GM18907 (cell line): ENCODE measurements at regions not wholly inside any gene's neighbourhood (a gene's known extent, or its start where the extent isn't known, plus 50 kb on each side); places are given as distances from the start of the nearest gene placed in this dataset.

ENCODE experiments used
- ATAC-seq: cut with Tn5 transposase; IDR thresholded peaks from one replicate; pipeline ENCODE4 v1.9.1; 2021; ENCODE audit warnings: mild to moderate bottlenecking, moderate library complexity; ENCODE audit not compliant: unreplicated experiment

DNA sequence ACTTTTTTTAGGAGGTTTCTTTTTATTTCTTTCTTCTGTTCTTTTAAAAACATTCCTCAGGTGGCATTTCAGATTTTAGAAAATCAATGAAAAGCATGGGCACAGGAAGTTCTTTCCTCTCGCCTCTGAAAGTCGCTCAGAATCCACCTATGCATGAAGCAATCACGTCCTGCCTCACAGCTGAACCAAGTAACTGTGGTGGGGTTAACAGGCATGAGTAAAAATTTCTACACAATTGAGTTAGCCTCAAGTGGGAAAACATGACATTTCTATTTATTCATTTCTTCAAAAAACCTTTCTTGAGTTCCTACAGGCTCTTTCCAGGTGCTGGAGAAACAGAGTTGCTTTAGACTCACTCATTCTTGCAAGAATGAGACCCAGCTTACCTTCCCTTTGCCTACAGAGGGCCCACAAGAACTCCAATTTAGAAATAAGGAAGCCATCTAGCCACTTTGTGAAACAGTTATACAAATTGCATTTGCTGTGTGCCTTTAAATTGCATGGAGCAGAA, 508.9 kb upstream of the PKN2 start:
- ATAC-seq, result no peak

DNA sequence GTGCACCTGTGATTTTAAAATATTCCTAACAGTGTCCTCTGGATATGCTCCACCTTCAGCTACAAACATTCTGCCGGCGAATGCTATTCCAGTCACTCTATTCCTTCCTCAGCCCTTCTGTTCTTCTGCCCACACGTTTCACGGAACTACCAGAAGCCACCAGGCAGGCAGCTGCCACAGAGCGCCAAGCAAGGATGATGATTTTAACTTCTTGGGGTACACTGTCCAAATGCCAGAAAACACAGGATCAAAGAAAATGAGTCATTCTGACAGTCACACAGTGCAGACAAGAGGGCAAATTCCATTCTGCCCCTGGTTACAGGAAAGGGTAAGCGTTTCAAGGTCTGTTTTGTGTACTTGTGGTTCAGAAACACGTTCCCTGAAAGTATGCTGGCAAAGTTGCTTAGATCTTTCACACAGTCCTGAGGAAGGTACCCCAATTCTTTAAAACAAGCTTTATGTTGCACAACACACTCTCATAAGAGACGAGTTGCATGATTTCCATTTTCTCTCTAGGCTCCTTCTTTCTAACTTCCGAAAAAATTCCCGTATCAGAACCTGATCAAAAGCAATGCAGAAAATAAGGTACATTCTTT, 508.3 kb upstream of the PKN2 start:
- ATAC-seq, result no peak

DNA sequence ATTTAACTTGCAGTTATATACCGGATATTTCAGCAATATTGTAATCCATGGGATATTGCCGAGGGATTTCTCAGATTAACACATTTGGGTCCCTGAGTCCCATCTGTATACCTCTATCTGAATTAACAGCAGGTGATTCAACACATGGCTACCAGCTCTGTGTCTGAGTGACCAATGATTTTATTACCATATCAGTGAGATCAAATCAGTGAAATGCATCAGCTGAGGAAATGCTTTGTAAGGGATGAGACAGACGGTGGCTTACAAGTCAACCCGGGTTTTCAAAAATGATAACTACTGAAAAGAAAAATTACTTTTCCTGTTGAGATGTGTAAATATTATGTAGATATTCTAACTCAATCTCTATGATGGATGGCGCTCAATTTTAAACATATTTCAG, 504.1 kb upstream of the PKN2 start:
- ATAC-seq, result no peak

DNA sequence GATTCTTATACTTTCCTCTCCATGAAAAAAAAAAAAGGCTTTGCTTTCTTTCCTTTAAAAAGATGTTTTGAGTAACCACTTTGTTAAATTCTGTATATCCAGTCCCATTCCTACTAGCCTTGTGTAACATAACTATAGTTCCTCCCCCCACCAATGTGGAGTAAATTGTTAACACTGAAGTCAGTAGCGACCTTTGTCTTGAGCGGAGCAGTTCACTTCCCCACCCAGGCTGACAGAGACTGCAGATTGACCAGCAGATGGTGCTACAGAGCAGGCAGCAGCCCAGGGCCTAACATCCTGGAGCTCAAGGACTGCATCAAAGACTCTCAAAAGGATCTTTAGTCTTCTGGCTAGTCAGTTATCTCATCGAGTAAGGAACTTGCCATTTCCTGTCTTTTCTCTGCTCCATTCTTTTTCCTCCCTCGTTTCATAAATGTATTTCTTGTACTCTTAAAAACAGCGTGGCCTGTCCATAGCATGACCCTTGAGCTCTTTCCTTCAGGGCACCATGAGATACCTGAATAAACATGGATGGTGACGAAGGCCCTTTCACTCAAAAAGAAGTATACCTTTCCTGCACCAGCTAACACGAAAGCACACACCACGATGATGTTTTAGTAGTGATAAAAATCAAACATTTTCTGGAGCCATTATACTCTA, 503.5 kb upstream of the PKN2 start:
- ATAC-seq, result peak; percentile 98

DNA sequence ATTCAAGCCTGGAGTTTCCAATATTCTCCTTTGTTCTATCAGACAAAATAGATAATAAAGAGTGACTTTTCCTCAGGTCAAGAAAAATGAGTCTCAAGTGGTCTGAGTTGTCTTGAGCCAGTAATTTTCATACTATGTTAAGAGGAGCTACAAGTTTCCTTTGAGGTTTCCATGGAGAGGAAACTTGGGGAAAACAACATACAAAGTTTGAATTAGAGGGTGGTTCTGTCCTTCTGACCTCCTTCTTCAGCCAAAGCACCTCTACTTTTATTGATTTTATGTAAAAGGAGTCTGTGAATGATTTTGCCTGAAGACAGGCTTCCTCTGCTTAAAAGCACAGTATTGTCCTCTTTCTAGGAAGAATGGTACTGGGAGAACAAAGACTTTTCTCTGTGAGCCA, 497.2 kb upstream of the PKN2 start:
- no peak for ATAC-seq

DNA sequence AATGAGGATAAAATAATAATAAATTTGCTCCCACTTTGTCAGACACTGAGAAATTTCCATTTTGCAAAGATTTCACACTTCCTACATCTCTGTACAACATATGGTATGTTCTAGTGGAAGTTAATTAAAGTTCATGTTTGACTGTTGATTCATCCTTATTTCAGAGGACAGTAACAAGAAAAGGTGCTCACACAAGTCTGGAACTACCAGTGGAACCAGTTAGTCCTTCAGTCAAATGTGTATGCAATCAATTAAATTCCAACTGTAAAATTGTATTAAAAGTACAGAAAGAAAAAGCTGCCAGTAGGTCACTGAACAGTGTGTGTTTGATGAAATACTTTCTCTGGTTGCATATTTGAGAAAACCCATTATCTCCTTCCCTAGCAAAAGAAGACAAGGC, 496.0 kb upstream of the PKN2 start:
- no peak for ATAC-seq

DNA sequence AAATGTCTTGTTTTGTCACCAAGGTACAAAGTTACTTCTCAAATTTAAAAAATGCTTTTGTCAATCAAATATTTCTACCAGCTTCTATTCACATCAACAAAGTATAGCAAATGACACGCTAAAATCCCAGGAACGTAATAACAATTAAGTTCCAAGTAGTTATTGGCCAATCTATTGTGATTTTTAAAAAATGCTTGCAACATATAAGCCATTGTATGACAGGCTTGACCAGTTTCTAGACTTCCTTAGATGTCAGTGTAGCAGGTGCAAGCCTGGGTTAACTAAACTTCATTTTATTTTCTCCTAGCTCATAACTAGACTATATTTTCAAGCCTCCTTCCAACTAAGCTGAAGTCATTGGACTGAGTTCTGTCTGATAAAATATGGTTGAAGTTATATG, 494.5 kb upstream of the PKN2 start:
- ATAC-seq, result no peak

DNA sequence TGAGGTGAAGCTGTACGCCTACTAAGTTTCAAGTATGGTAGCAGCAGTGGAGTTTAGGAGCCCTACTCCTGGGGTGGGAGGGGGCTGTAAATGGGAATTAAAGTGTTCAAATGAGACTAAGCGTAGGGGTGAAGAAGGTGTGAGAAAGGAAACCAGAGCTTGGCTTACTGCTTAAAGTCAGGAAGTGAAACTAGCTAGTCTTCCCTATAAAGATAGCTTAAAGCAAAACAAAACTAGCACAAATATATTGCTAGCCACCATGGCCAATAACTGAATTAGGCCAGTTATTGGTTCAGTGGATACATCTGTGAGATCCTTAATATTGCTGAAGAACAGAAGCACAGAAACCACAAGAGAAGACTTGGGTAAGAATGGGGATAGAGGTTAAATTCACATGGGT, 492.2 kb upstream of the PKN2 start:
- peak; percentile 97 for ATAC-seq

DNA sequence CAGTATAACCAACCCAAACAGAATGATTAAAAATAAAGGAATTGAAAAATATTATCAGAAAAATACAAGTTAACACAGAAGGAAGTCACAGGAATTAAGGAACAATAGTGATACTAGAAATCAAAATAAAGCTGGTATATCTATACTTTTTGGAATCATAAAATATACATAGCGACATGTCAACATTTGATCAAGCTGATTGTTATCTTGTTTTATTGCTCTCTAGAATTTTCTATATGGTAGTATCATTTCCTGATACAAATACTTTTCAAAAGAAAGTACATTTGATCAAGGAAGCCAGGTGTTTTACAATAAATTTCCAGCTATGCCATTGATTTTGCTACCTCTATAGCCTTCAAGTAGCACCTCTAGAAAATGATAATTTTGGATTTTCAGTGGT, 489.5 kb upstream of the PKN2 start:
- no peak for ATAC-seq

DNA sequence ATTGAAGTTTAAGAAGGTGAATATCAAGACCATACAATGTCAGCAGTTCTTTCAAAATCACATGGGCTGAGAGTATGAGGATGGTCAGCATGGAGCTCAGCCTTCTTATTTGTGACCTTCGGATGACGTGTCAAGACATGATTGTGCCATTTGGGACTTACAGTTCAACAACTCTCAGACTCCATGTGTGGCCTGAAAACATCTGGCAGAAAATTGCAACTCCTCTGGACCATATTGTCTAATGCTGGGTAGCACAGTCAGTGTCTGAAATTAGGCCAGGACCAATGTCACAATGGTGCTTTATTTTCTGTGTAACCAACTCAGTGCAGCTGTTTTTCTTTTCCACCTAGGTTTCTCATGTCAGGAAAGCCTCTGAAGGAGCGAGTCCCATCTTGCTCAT, 483.5 kb upstream of the PKN2 start:
- no peak for ATAC-seq

DNA sequence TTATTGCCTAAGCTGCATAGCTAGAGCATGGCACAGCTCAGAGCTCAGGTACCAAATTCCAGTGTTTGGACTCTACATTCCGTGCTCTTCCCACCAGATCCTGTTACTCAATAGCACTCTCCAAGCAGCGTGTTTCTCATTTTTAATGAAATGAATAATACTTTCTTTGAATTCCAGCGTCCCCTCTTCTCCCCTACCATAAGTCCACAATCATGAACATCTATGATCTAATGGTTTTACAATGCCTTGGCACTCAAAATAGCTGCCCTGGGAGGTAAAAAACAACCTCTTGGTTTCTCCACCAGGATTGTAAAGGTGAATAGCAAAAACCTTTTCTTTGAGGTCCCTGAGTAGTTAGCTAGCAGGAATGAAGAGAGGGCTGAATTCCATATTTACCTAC, 480.0 kb upstream of the PKN2 start:
- ATAC-seq, result no peak

DNA sequence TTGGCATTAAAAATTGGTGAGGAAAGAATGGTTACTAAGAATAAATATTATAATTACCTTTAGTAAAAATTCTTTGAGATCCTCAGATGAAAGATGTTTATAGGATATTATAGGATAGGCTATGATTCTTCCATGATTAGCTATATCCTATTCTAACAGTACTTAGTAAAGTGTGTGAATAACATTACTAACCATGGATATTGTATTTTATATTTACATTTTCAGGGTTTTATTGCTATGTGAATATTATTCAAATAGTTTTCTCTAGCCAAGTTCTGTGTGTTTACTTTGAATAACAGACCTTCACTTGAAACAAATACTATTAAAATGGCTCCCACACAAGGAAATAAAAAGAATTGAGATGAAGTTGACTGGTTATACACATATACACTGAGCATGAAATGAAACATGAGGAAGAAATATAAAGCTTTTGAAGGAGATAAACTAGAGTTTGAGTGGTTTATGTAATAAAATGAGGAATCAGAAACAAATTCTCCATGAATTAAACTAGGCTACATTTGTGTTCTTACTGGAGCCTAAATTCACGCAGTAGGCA, 479.4 kb upstream of the PKN2 start:
- ATAC-seq, result no peak

DNA sequence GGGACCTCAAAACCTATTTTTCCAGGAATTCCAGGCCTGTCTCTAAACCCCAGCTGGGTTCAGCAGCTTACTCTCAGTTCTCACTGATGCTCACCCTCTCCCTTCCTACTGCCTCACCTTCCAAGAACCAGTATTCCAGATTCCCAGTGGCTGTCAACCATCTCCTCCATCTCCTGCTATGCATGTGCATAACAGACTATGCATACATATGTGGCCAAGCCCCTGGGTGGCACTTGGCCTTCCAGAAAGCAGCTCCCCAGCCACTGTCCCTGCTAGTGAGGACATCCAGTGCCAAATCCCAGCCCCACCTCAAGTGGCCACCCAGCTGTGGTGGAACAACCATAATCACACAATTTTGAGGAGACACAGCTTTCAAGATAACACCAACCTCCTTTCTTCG, 475.7 kb upstream of the PKN2 start:
- no peak for ATAC-seq

DNA sequence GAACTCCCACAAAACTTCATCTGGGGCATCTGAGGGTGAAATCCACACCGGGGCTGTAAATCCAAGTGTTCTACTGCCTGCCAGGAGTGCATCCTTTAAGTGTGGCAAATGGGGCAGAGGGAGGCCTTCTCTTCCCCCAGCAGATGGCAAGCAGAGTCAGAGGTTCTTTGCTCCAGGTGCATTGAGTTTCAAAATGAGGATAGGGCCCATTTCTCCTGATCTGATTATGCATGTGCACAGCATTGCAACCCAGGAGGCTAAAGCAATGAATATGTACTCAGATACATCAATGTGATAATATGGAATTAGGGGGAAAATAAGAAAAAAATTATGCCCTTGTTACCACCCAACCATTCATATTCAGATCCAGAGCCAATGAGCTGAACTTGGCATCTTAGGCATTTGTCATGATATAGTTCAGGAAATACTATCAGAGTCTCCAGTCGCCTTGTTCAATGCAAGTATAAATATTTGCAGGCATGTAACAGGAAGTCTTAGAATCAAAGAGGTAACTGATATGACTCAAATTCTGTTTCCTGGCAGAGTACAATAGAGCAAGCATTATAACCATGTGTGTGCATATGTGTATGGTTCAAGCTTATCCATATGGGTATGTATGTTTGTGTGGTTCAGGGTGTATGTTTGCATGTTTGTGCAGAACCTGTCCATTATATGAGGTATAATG, 473.8 kb upstream of the PKN2 start:
- ATAC-seq, result no peak

DNA sequence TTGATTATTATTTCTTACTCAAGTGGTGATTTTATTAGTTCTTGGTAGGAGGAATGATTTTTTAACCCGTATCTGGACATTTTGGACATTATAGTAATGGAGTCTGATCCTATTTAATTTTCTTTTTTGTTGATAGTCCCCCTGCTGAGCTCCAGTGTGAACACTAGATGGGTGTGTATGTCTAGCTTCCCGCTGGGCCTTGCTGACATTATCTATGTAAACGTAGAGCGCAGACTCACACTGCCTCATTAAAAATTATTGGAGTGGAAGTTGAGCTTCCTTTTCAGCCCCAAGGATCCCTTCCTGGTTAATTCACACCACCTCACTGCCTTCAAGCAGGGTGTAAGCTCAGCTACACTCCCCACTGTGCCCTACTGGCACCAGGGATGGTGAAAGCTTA, 467.6 kb upstream of the PKN2 start:
- no peak for ATAC-seq

DNA sequence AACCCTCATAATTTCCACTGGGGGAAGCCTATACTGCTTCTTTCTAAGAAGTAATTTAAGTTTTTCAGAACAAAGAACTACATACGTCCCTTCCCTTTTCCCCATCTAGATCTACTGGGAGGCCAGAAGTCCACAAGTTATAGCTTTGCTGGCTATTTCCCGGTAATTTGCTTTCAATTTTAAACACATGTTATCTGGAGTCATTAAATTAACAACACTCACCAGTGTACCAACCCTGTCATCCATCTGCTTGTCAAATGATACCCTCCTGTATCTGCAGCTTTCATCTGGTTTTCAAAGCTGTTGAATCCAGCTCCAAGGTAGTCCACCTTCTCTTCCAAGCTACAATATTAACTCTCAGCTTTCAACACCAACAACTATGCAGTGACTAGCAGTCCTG, 466.7 kb upstream of the PKN2 start:
- no peak for ATAC-seq

DNA sequence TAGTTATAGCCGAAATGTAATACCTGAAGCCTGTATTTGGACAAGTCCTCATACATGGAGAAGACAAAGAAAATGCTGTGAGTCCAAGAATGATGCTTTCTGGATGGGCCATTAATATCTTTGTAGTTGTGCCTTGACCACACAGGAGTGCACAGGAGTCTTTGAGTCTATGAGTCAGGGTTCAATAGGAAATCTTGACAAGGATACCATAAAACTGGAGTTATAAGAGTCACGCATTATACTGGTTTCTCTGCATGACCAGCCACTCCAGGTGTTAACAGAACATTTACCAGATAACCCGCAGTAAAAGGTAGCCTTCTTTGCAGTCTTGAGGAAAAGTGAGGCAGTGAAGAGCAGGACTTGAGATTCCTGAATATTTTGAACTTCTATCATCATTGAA, 464.6 kb upstream of the PKN2 start:
- ATAC-seq, result no peak

DNA sequence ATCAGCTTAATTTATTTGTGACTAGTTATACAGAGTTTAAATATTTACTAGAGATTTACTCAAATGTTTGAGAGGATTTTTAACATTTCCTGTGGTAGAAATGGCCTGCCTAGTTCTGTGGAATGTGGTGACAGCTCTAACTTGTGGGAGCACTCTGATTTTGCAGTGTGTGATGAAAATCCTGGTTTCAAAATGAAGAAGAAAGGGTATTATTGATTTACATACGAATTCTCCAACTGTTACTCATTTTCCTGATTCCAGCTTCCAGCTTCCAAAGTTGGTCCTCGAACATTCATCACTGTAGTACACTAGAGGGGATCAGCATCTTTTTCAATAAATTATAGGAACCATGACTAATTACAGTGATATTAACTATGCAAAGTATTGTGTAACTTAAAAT, 462.7 kb upstream of the PKN2 start:
- ATAC-seq, result no peak

DNA sequence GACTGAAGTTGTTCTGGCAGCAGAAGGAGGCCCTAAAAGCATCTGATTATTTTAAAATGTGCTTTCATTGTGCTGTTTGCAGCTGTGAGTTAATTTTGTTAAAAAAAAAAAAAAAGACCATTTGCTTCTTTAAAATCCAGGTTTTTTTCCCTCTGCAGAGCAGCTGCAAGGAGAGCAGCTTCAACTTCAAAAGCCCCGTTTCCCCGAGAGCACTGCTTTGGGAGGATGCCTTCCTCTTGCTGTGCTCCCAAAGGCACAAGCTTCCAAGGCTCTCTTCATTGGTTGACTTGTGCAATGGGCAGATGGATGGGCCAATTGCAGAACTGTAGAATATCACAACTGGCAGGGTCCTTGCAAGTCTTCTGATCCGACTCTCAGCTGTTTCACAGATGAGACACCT, 459.2 kb upstream of the PKN2 start:
- ATAC-seq, result no peak

DNA sequence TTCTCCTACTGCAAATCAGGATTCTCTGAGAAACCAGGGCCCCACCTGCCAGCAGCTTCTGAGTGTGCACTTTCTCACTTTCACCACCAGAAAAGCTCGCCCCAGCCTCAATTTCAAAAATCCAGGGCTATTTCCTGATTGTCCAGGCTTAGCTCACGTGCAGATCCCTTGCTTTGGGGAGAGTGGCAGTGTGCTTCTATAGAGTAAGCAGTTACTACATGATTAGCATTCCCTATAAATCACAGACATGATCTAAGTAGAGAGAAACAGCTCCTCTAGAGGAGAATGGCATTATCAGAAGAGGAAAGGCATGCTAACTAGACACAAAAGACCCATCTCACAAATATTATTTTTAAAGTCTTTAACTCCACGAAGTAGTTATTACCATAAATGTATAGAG, 456.0 kb upstream of the PKN2 start:
- no peak for ATAC-seq

DNA sequence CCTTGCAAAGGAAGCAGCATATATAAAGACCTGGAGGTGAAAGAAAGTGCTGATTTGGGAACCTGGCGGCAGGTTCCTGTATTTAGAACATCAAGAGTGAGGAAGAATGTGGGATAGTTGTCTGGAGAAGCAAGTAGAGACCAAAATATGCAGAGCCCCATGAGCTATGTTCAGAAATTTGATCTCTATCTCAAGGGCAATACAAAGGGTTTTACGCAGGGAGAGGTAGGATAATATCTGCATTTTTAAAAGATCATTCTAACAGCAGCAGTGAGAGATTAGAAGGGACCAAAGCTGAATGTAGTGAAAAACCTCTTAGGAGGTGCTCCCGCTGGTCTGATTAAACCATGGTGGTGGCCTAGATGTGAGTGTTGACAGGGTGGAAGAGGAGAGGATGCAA, 453.9 kb upstream of the PKN2 start:
- ATAC-seq, result no peak

DNA sequence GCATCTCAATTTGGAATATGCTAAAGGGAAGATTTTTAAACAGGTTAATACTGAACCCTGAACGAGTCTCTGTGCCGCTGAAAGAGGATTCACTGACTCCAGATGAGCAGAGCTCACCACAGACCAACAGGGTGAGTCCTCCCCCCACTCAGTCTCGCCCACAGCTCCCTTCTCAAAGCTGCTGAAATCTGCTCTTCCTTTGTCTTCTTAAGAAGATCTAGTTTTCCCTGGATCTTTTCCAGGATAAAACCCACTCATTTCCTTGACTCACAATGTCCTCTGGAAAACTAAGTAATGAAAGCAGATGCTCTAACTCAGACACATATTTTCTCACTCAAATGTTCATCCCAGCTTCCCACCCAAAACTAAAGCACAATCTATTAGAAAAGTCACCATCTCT, 447.0 kb upstream of the PKN2 start:
- ATAC-seq, result no peak
